Activated naive CD8-positive, alpha-beta T cell treated with anti-CD3 and anti-CD28 coated beads, Interleukin-2, amount 10 ng/mL, durations not matched to agents 7 days and 5 days (primary cell): ENCODE measurements at regions not wholly inside any gene's neighbourhood (a gene's known extent, or its start where the extent isn't known, plus 50 kb on each side); places are given as distances from the start of the nearest gene placed in this dataset.
"Not testable (repeated sequence)": the region's sequence is repeated elsewhere in the genome, so short reads cannot be mapped to it uniquely, and the experiment has no call there.

Experiments
- ATAC-seq: fragments of 150-1000 bp; cut with Tn5 transposase; one replicate; pipeline ENCODE4 v1.10.0; 2021; ENCODE audit warnings: low read depth, moderate library complexity
- POLR2A ChIA-PET: fragments of 350-600 bp; sonication (Branson Sonifier 250); formaldehyde crosslinking; loops from one replicate; lab custom pipeline; 2021; ENCODE audit warnings: antibody characterized with exemption; lab: Charles Lee
- DNase-seq: peaks from one replicate; pipeline ENCODE4 v3.0.0; 2021
- H3K27ac Mint-ChIP-seq: one replicate; pipeline ENCODE4 v1.8.0; 2022; ENCODE audit warnings: mild to moderate bottlenecking, mixed read lengths
- H3K27me3 Mint-ChIP-seq: one replicate; pipeline ENCODE4 v1.8.0; 2022; ENCODE audit warnings: mild to moderate bottlenecking, moderate library complexity, mixed read lengths
- H3K36me3 Mint-ChIP-seq: one replicate; pipeline ENCODE4 v1.8.0; 2021; ENCODE audit warnings: mild to moderate bottlenecking, mixed read lengths
- H3K4me1 Mint-ChIP-seq: one replicate; pipeline ENCODE4 v1.8.0; 2021; ENCODE audit warnings: mixed read lengths
- H3K4me3 Mint-ChIP-seq: one replicate; pipeline ENCODE4 v1.8.0; 2022; ENCODE audit warnings: mild to moderate bottlenecking, moderate library complexity, mixed read lengths
- H3K9me3 Mint-ChIP-seq: one replicate; pipeline ENCODE4 v1.8.0; 2021; ENCODE audit warnings: mixed read lengths

DNA sequence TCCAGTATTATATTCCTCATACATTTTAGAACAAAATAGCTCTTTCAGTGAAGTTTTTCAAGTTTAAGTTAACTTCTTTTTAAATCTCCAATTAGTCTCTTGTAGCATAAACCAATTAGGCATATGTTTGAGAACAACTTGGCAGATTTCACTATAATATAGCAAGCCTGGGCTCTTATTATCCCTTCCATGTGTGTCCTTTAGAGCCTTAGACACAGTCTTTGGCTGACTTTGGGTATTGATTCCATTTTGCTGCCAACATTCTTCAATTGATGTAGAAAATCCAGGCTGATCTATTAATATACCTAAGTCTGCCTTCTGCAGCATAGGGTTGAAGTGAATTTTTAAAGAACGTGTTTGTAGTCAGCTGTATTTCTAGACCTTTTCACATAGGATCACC is 179.1 kb upstream of the RPRM start:
- no peak overlapping the region for H3K27ac Mint-ChIP-seq
- no peaks in the 10 kb centered on the region for H3K27me3 Mint-ChIP-seq
- H3K4me3 Mint-ChIP-seq, result no peak overlapping the region
- no peaks in the 10 kb centered on the region for H3K36me3 Mint-ChIP-seq
- no peak for ATAC-seq
- POLR2A ChIA-PET, result no interaction called here
- no peaks in the 10 kb centered on the region for H3K4me1 Mint-ChIP-seq
- DNase-seq, result no peak
- H3K9me3 Mint-ChIP-seq, result no peaks in the 10 kb centered on the region

DNA sequence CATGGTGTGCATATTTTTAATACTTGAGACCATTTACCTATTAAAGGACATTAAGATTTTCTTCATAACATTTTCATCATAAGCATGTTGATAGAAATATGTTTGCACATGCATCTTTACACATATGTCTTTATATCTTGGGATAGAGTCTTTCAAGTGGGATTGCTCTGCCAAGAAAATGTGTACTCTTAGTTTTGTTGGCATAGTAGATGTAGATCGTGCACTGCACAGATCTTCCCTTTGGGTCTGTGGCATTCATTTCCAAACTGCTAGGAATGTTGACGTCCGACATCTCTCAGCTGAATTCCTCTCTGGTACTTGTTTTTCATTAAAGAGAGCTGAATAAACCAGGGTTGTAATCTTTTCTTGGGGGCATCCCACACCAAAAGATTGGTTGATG is 183.2 kb upstream of the RPRM start:
- H3K9me3 Mint-ChIP-seq, result no peaks in the 10 kb centered on the region
- no peak for DNase-seq
- no peak for ATAC-seq
- peaks cover 1% of the 10 kb centered on the region for H3K36me3 Mint-ChIP-seq
- no peak overlapping the region for H3K4me3 Mint-ChIP-seq
- H3K27ac Mint-ChIP-seq, result no peak overlapping the region
- POLR2A ChIA-PET, result no interaction called here
- H3K27me3 Mint-ChIP-seq, result no peaks in the 10 kb centered on the region
- H3K4me1 Mint-ChIP-seq, result no peaks in the 10 kb centered on the region

DNA sequence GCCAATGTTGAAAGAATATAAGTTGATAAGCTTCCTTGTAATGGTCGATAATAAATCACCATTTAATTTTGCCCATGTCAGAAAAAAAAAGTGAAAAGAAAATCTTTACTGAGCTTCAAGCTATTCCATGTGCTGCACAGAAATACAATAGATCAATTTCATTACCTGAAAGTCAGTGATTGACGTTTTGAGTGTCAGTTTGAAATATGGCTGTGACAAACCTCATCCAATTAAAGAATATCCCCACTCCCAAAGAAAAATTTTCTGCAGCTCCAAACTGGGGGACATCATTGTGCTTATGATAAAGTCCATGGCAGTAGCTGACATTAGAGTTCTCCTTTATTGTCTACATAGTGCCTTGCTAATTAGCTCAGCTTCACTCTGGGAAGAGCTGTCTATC is 184.8 kb upstream of the RPRM start:
- no peaks in the 10 kb centered on the region for H3K27me3 Mint-ChIP-seq
- no peak overlapping the region for H3K27ac Mint-ChIP-seq
- H3K9me3 Mint-ChIP-seq, result peaks cover 2% of the 10 kb centered on the region
- no peak for ATAC-seq
- H3K36me3 Mint-ChIP-seq, result peaks cover 1% of the 10 kb centered on the region
- no peak overlapping the region for H3K4me3 Mint-ChIP-seq
- POLR2A ChIA-PET, result no interaction called here
- H3K4me1 Mint-ChIP-seq, result no peaks in the 10 kb centered on the region
- DNase-seq, result no peak

DNA sequence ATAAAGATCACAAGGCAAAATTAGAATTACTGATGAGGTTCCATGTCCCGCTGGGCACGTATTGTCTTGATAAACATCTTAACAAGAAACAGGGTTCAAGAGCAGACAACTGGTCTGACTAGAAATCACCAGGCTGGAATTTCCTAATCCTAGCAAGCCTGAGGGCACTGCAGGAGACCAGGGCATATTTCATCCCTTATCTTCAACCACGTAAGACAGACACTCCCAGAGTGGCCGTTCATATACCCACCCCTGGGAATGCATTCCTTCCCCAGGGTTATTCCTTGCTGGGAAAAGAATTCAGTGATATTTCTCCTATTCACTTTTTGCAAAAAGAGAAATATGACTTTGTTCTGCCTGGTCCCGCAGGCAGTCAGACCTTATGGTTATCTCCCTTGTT is 185.4 kb upstream of the RPRM start:
- H3K9me3 Mint-ChIP-seq, H3K27ac Mint-ChIP-seq, ATAC-seq, DNase-seq, H3K27me3 Mint-ChIP-seq, H3K36me3 Mint-ChIP-seq, H3K4me3 Mint-ChIP-seq, POLR2A ChIA-PET, H3K4me1 Mint-ChIP-seq: not testable (repeated sequence)

DNA sequence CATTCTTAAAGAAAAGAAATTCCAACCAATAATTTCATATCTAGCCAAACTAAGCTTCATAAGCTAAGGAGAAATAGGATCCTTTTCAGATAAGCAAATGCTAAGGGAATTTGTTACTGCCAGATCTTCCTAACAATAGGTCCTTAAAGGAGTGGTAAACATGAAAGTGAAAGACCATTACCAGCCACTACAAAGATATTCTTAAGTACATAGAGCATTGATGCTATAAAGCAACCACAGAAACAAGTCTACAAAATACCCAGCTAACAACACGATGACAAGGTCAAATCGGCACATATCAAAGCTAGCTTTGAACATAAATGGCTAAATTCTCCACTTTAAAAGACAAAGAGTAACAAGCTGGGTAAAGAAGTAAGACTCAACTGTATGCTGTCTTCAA is 188.9 kb upstream of the RPRM start:
- Mint-ChIP-seq H3K4me3 (no peak overlapping the region), H3K9me3 (peaks cover 13% of the 10 kb centered on the region), H3K27me3 (no peaks in the 10 kb centered on the region), H3K36me3 (peaks cover 1% of the 10 kb centered on the region), H3K4me1 (no peaks in the 10 kb centered on the region), H3K27ac (no peak overlapping the region)
- DNase-seq (no peak), ATAC-seq (no peak)
- POLR2A ChIA-PET, result no interaction called here

DNA sequence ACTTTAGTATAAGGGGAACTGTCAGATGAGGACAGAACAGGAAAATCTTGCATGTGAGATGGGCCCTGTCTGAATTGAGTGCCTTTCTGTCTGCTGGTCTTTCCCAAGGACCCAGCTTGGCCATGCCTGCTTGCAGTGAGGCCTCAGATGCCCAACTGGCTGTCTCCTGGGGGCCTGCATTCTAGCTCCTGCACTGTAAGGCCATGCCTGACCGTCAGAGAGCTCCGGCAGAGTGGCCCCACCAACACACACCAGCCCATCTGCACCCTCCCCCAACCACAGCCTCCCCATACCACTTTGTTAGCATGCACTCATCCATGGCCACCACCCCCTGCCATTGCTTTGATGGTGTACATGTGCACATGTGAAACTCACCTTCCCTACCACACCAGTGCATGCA is 190.4 kb upstream of the RPRM start:
- no peak overlapping the region for H3K27ac Mint-ChIP-seq
- POLR2A ChIA-PET, result no interaction called here
- DNase-seq, result no peak
- H3K36me3 Mint-ChIP-seq, result no peaks in the 10 kb centered on the region
- ATAC-seq, result no peak
- H3K4me3 Mint-ChIP-seq, result no peak overlapping the region
- H3K9me3 Mint-ChIP-seq, result peaks cover 14% of the 10 kb centered on the region
- H3K4me1 Mint-ChIP-seq, result no peaks in the 10 kb centered on the region
- no peaks in the 10 kb centered on the region for H3K27me3 Mint-ChIP-seq

DNA sequence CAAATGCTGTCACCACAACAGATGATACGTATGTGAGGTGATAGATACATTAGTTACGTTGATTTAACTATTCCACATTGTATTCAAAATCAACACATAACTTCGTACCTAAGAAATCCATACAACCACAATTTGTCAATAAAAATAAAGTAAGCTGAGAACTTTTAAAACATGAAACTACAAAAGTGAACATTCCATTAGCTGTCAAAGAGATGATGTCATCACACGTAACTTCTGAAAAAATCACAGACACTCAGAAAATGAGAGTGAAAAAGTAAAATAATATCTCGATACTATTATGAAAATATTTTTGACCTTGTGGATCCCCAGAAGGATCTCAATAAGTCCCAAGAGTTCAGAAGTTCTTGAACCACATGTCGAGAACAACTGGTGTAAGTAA is 161.6 kb upstream of the GALNT13 start:
- no peak overlapping the region for H3K4me3 Mint-ChIP-seq
- H3K9me3 Mint-ChIP-seq, result peaks cover 6% of the 10 kb centered on the region
- H3K4me1 Mint-ChIP-seq, result no peaks in the 10 kb centered on the region
- H3K27me3 Mint-ChIP-seq, result no peaks in the 10 kb centered on the region
- H3K27ac Mint-ChIP-seq, result no peak overlapping the region
- ATAC-seq, result no peak
- DNase-seq, result no peak
- H3K36me3 Mint-ChIP-seq, result no peaks in the 10 kb centered on the region
- POLR2A ChIA-PET, result no interaction called here

DNA sequence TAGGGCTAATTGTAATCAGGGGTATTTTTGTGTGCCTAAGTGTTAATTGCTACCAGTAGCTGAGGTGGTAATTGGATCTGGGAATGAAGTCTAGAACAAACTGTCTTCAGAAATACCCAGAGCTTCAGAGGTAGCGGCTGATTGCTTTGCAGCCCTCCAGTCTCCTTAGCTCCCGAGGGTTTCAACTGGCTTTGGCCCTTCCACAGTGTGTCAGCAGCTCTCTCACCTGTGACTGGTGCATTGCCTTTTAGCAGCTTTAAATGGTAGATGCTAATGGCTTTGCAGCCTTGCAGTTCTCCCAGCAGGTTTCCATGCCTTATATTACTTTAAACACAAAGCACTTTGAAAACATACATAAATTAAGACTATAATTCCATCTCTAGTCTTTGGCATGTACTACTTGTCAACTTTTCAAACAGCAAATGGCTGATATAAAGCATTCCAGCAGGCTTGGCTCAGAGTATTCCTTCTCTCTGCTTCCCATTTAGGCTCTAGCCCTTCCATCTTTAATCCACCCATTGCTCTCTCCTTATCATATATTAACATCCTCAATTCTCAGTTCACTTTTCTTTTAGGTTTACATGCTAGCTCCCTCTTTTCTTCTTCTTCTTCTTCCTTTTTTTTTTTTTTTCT is 156.4 kb upstream of the GALNT13 start:
- POLR2A ChIA-PET, result no interaction called here
- Mint-ChIP-seq H3K4me3 (no peak overlapping the region), H3K36me3 (no peaks in the 10 kb centered on the region), H3K27me3 (no peaks in the 10 kb centered on the region), H3K9me3 (peaks cover 4% of the 10 kb centered on the region), H3K27ac (no peak overlapping the region), H3K4me1 (no peaks in the 10 kb centered on the region)
- DNase-seq (no peak), ATAC-seq (no peak)

DNA sequence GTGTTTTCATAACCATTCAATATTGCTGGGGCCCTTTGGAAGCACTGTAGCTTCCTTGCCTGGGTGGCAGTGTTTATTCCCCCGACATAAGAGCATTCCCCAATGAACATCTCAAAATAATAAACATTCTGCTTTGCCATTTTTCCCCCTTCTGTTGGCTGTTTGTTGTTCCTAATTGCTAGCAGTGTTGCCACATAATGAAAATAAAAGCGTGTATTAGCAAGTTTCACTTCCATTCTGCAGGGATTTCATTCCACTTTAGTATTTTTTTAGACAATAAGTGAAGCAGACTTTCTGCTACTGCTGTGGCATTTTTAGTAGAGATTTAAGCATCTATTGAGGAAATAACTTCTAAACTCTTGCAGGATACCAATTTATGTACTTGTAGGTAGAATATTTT is 154.7 kb upstream of the GALNT13 start:
- POLR2A ChIA-PET, result no interaction called here
- ATAC-seq (no peak), DNase-seq (no peak)
- H3K9me3 Mint-ChIP-seq, result peaks cover 3% of the 10 kb centered on the region
- no peak overlapping the region for H3K27ac Mint-ChIP-seq
- H3K27me3 Mint-ChIP-seq, result no peaks in the 10 kb centered on the region
- no peaks in the 10 kb centered on the region for H3K36me3 Mint-ChIP-seq
- H3K4me1 Mint-ChIP-seq, result no peaks in the 10 kb centered on the region
- H3K4me3 Mint-ChIP-seq, result no peak overlapping the region

DNA sequence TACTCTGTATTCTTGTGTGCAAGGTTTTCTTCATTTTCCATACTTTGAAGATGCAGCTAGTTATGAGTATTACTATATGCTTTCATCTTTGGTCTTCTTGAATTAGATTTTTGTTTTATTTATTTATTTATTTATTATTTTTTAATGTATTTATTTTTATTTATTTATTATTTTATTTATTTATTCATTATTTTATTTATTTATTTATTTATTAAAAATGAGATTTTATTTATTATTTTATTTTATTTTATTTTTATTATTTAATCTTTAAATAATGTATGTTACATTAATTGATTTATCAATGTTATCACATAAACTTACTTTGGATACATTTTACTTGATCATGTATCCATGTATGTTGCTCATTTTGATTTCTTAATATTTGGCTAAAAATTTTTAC is 132.3 kb upstream of the GALNT13 start:
- Mint-ChIP-seq H3K4me1 (no peaks in the 10 kb centered on the region), H3K9me3 (peaks cover 6% of the 10 kb centered on the region), H3K36me3 (no peaks in the 10 kb centered on the region), H3K27ac (no peak overlapping the region), H3K4me3 (no peak overlapping the region), H3K27me3 (no peaks in the 10 kb centered on the region)
- DNase-seq (no peak), ATAC-seq (no peak)
- POLR2A ChIA-PET, result no interaction called here

DNA sequence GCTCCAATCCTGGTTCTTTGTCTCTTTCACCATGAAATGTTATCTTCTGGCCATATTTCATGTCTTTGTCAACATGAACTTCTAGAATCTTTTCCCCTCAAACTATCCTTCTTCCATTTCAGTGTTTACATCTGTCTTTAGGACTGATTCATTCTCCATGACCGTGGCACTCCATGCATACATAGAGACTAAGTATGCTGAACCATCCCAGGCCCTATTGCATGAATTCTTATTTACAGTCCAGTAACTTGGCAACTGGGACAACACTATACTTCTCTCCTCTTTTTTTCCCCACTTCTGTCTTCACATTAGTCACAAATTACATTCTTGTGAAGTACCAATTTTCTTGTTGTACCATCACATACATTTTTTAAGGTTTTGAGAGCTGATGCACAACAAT is 109.8 kb upstream of the GALNT13 start:
- Mint-ChIP-seq H3K9me3 (peaks cover 14% of the 10 kb centered on the region), H3K36me3 (no peaks in the 10 kb centered on the region), H3K4me1 (no peaks in the 10 kb centered on the region), H3K27ac (no peak overlapping the region), H3K27me3 (no peaks in the 10 kb centered on the region), H3K4me3 (no peak overlapping the region)
- ATAC-seq (no peak), DNase-seq (no peak)
- POLR2A ChIA-PET, result no interaction called here

DNA sequence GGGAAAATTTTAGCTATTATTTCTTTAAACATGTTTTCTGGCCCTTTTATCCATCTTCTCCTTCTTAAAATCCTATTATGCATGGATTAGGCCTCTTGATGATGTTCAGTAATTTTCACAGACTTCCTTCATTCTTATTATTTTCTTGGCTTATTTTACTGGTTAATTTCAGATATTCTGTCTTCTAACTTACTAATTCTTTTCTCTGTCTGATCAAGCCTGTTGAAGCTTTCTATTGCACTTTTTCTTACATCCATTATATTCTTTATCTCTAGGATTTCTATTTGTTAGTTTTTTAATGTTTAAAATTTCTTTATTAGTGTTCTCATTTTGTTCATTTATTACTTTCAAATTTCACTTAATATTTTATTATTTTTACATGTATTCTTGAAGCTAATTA is 105.3 kb upstream of the GALNT13 start:
- POLR2A ChIA-PET, result no interaction called here
- ATAC-seq (no peak), DNase-seq (no peak)
- H3K4me1 Mint-ChIP-seq, result no peaks in the 10 kb centered on the region
- no peaks in the 10 kb centered on the region for H3K36me3 Mint-ChIP-seq
- H3K9me3 Mint-ChIP-seq, result peaks cover 20% of the 10 kb centered on the region
- H3K27ac Mint-ChIP-seq, result no peak overlapping the region
- H3K27me3 Mint-ChIP-seq, result no peaks in the 10 kb centered on the region
- H3K4me3 Mint-ChIP-seq, result no peak overlapping the region

DNA sequence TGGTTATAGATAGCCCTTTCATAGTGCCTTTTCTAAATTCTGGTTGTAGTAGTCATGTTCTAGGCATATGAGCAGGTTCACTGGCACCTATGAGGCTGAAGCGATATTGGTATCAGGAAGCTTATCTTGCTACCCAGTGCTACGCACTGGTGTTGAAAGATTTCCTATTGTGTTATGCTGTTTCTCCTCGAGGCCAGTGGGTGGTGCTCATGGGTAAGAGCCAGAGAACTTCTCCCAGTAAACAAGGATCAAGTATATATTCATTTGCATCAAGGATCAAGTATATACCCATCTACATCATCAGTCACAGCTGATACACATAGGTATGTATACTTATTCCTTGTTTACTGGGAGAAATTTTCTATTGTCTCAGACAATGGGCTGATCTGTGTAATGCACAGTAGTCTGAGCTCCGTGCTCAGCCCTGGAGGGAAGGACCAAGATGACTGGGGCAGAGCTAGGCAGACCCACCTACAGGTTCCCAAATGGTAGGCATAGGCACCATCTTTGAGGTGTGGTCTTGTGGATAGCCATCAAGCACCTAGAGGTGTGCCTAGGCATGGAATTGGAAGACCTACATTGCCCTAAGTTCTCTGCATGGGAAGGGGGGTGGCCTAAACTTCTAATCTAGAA is 101.2 kb upstream of the GALNT13 start:
- H3K27ac Mint-ChIP-seq, result no peak overlapping the region
- H3K4me1 Mint-ChIP-seq, result no peaks in the 10 kb centered on the region
- DNase-seq, result no peak
- H3K4me3 Mint-ChIP-seq, result no peak overlapping the region
- H3K9me3 Mint-ChIP-seq, result peaks cover 13% of the 10 kb centered on the region
- no peaks in the 10 kb centered on the region for H3K36me3 Mint-ChIP-seq
- H3K27me3 Mint-ChIP-seq, result no peaks in the 10 kb centered on the region
- ATAC-seq, result no peak
- POLR2A ChIA-PET, result no interaction called here

DNA sequence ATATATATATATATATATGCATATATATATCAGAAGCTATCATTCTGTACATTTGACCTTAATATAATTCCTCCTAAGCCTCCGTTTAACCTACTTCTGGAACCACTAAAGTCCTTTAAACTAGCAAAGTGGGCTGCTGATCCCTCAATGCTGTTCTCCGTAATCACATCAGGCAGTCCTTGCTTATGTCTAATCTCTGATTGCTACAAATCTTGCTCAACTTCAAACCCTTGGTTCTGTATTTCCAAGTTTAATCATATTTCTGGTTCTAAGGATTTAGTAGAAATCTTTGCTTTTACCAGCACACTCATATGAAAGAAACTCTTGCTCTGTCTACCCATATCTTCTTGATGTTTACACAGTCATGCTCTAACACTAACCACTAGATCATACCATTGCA is 91.5 kb upstream of the GALNT13 start:
- DNase-seq (no peak), ATAC-seq (no peak)
- no peaks in the 10 kb centered on the region for H3K27me3 Mint-ChIP-seq
- H3K4me3 Mint-ChIP-seq, result no peak overlapping the region
- POLR2A ChIA-PET, result no interaction called here
- H3K9me3 Mint-ChIP-seq, result no peaks in the 10 kb centered on the region
- no peaks in the 10 kb centered on the region for H3K36me3 Mint-ChIP-seq
- no peak overlapping the region for H3K27ac Mint-ChIP-seq
- H3K4me1 Mint-ChIP-seq, result no peaks in the 10 kb centered on the region
